WTC11 (cell line): ENCODE measurements at regions not wholly inside any gene's neighbourhood (a gene's known extent, or its start where the extent isn't known, plus 50 kb on each side); places are given as distances from the start of the nearest gene placed in this dataset.

Experiments
- USF1 ChIP-seq: sonication (generic); formaldehyde crosslinking; IDR thresholded peaks from 2 replicates; pipeline ENCODE4 v1.8.0; 2022; ENCODE audit warnings: mild to moderate bottlenecking, missing genetic modification reagents
- ZNF232 ChIP-seq: sonication (generic); formaldehyde crosslinking; IDR thresholded peaks from 2 replicates; pipeline ENCODE4 v1.8.0; 2022; ENCODE audit warnings: mild to moderate bottlenecking, missing genetic modification reagents
- TF ChIP-seq, protein P1 (sequence below): fragments of 200-600 bp; IDR thresholded peaks from 2 replicates; pipeline ENCODE4 v1.8.0; 2022; ENCODE audit warnings: antibody characterized with exemption
- TF ChIP-seq, protein P2 (sequence below): sonication (generic); formaldehyde crosslinking; IDR thresholded peaks from 2 replicates; pipeline ENCODE4 v1.8.1; 2022; ENCODE audit warnings: low read depth, missing genetic modification reagents, borderline replicate concordance
- TF ChIP-seq, protein P3 (sequence below): sonication (generic); formaldehyde crosslinking; IDR thresholded peaks from 2 replicates; pipeline ENCODE4 v1.8.0; 2022; ENCODE audit warnings: mild to moderate bottlenecking, missing genetic modification reagents

DNA sequence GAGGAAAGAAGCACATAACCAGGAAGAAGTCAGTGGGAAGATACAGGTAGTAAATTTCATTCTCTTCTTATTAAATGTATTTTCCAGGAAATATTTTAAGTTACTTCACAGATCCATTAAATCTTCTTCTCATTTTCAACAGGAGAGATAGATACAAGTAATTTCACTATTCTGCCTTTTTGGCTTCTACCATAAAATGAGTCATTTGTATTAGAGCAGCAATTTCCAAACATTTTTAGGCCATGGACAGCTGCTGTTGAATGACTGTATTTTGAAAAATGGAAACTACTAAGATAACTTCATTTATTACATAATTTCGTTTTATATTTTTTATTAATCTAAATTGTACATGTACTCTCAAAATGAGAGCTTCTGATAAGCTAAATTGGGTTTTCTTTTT lies 809.6 kb upstream of the API5 start:
- TF ChIP-seq USF1 (CRISPR knock-in tag) (no peak), ZNF232 (CRISPR knock-in tag) (no peak)
- TF ChIP-seq, protein P1, sequence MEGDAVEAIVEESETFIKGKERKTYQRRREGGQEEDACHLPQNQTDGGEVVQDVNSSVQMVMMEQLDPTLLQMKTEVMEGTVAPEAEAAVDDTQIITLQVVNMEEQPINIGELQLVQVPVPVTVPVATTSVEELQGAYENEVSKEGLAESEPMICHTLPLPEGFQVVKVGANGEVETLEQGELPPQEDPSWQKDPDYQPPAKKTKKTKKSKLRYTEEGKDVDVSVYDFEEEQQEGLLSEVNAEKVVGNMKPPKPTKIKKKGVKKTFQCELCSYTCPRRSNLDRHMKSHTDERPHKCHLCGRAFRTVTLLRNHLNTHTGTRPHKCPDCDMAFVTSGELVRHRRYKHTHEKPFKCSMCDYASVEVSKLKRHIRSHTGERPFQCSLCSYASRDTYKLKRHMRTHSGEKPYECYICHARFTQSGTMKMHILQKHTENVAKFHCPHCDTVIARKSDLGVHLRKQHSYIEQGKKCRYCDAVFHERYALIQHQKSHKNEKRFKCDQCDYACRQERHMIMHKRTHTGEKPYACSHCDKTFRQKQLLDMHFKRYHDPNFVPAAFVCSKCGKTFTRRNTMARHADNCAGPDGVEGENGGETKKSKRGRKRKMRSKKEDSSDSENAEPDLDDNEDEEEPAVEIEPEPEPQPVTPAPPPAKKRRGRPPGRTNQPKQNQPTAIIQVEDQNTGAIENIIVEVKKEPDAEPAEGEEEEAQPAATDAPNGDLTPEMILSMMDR, result no peak
- TF ChIP-seq, protein P2, sequence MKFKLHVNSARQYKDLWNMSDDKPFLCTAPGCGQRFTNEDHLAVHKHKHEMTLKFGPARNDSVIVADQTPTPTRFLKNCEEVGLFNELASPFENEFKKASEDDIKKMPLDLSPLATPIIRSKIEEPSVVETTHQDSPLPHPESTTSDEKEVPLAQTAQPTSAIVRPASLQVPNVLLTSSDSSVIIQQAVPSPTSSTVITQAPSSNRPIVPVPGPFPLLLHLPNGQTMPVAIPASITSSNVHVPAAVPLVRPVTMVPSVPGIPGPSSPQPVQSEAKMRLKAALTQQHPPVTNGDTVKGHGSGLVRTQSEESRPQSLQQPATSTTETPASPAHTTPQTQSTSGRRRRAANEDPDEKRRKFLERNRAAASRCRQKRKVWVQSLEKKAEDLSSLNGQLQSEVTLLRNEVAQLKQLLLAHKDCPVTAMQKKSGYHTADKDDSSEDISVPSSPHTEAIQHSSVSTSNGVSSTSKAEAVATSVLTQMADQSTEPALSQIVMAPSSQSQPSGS (CRISPR knock-in tag), result no peak
- TF ChIP-seq, protein P3, sequence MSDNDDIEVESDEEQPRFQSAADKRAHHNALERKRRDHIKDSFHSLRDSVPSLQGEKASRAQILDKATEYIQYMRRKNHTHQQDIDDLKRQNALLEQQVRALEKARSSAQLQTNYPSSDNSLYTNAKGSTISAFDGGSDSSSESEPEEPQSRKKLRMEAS, result no peak
